Parathyroid adenoma (tissue), 2 donors: ENCODE measurements at regions not wholly inside any gene's neighbourhood (a gene's known extent, or its start where the extent isn't known, plus 50 kb on each side); places are given as distances from the start of the nearest gene placed in this dataset.

Experiments
- H2AFZ ChIP-seq: fragments of 300-600 bp; sonication (generic); one replicate; pipeline ENCODE4 v1.7.0; 2017; ENCODE audit warnings: antibody characterized with exemption, mild to moderate bottlenecking
- H3K27ac ChIP-seq: fragments of 300-600 bp; sonication (generic); one replicate; pipeline ENCODE4 v1.7.0; 2017
- H3K27me3 ChIP-seq: fragments of 300-600 bp; sonication (generic); one replicate; pipeline ENCODE4 v1.7.0; 2017; ENCODE audit warnings: low read length; ENCODE audit not compliant: control insufficient read depth, insufficient read depth
- H3K36me3 ChIP-seq: fragments of 300-600 bp; sonication (generic); one replicate; pipeline ENCODE4 v1.7.0; 2017; ENCODE audit warnings: low read length; ENCODE audit not compliant: control insufficient read depth, insufficient read depth
- H3K4me1 ChIP-seq: fragments of 300-600 bp; sonication (generic); one replicate; pipeline ENCODE4 v1.7.0; 2017; ENCODE audit warnings: control low read depth
- H3K4me2 ChIP-seq: fragments of 300-600 bp; sonication (generic); one replicate; pipeline ENCODE4 v1.7.0; 2017; ENCODE audit warnings: low read length
- H3K4me3 ChIP-seq: fragments of 300-600 bp; sonication (generic); one replicate; pipeline ENCODE4 v1.7.0; 2017; ENCODE audit warnings: low read depth, low read length
- H3K79me2 ChIP-seq: fragments of 300-600 bp; sonication (generic); one replicate; pipeline ENCODE4 v1.7.0; 2017; ENCODE audit warnings: control low read depth
- H3K9ac ChIP-seq: fragments of 300-600 bp; sonication (generic); one replicate; pipeline ENCODE4 v1.7.0; 2017; ENCODE audit warnings: mild to moderate bottlenecking
- H3K9me3 ChIP-seq: fragments of 300-600 bp; sonication (generic); one replicate; pipeline ENCODE4 v1.7.0; 2017; ENCODE audit warnings: low read length; ENCODE audit not compliant: control insufficient read depth
- CTCF ChIP-seq: fragments of 300-600 bp; sonication (generic); IDR thresholded peaks from one replicate; pipeline ENCODE4 v1.7.0; 2017; ENCODE audit warnings: antibody characterized with exemption, mild to moderate bottlenecking
- donor health status: primary hyperparathyroidism.

- TF ChIP-seq CTCF, result no peak
Observed at GRCh38 chr3:73746623-73747022, 121.9 kb upstream of the PDZRN3 start.

GRCh38 chr3:73745526-73746191, 120.9 kb upstream of the PDZRN3 start:
- no peaks in the 10 kb centered on the region for H3K79me2 ChIP-seq
- no peaks in the 10 kb centered on the region for H3K9me3 ChIP-seq
- no peak overlapping the region for H3K9ac ChIP-seq
- H3K36me3 ChIP-seq, result no peaks in the 10 kb centered on the region
- no peak overlapping the region for H3K4me3 ChIP-seq
- TF ChIP-seq CTCF, result no peak
- H3K27ac ChIP-seq, result no peak overlapping the region
- H3K4me2 ChIP-seq, result no peak overlapping the region
- H3K27me3 ChIP-seq, result no peaks in the 10 kb centered on the region
- no peaks in the 10 kb centered on the region for H3K4me1 ChIP-seq
- H2AFZ ChIP-seq, result no peak overlapping the region

More at GRCh38 chr3:73746623-73747022, 121.9 kb upstream of the PDZRN3 start:
- Histone ChIP-seq H3K27ac (no peak overlapping the region), H3K4me2 (no peak overlapping the region), H3K4me1 (no peaks in the 10 kb centered on the region), H3K79me2 (no peaks in the 10 kb centered on the region), H3K27me3 (no peaks in the 10 kb centered on the region), H3K9me3 (no peaks in the 10 kb centered on the region), H3K36me3 (no peaks in the 10 kb centered on the region), H3K9ac (no peak overlapping the region), H2AFZ (no peak overlapping the region), H3K4me3 (no peak overlapping the region)

- Histone ChIP-seq H3K27me3 (no peaks in the 10 kb centered on the region), H3K4me2 (no peak overlapping the region), H3K79me2 (no peaks in the 10 kb centered on the region), H3K9me3 (no peaks in the 10 kb centered on the region), H3K4me3 (no peak overlapping the region), H3K36me3 (no peaks in the 10 kb centered on the region), H3K9ac (no peak overlapping the region), H3K27ac (no peak overlapping the region), H3K4me1 (no peaks in the 10 kb centered on the region), H2AFZ (no peak overlapping the region)
- TF ChIP-seq CTCF, result no peak
Observed at GRCh38 chr3:73743551-73743950, 118.8 kb upstream of the PDZRN3 start.

- Histone ChIP-seq H2AFZ (no peak overlapping the region), H3K4me1 (no peaks in the 10 kb centered on the region), H3K9ac (no peak overlapping the region), H3K4me2 (no peak overlapping the region), H3K9me3 (no peaks in the 10 kb centered on the region), H3K27me3 (no peaks in the 10 kb centered on the region), H3K36me3 (no peaks in the 10 kb centered on the region), H3K79me2 (no peaks in the 10 kb centered on the region), H3K4me3 (no peak overlapping the region), H3K27ac (no peak overlapping the region)
- no peak for TF ChIP-seq CTCF
Observed at GRCh38 chr3:73739791-73740453, 115.2 kb upstream of the PDZRN3 start.

- no peak overlapping the region for H2AFZ ChIP-seq
- H3K27me3 ChIP-seq, result no peaks in the 10 kb centered on the region
- H3K9ac ChIP-seq, result no peak overlapping the region
- no peak overlapping the region for H3K27ac ChIP-seq
- no peaks in the 10 kb centered on the region for H3K36me3 ChIP-seq
- no peak for TF ChIP-seq CTCF
- H3K4me1 ChIP-seq, result no peaks in the 10 kb centered on the region
- no peak overlapping the region for H3K4me2 ChIP-seq
- H3K9me3 ChIP-seq, result no peaks in the 10 kb centered on the region
- no peak overlapping the region for H3K4me3 ChIP-seq
- no peaks in the 10 kb centered on the region for H3K79me2 ChIP-seq
Observed at GRCh38 chr3:73738711-73739110, 114.0 kb upstream of the PDZRN3 start.
